Karpas-422 (cell line): ENCODE measurements at regions not wholly inside any gene's neighbourhood (a gene's known extent, or its start where the extent isn't known, plus 50 kb on each side); places are given as distances from the start of the nearest gene placed in this dataset.
"Not testable (repeated sequence)": the region's sequence is repeated elsewhere in the genome, so short reads cannot be mapped to it uniquely, and the experiment has no call there.

Experiments
- DNase-seq: peaks from one replicate; pipeline ENCODE4 v3.0.0-alpha.2; 2015
- H2AFZ ChIP-seq: fragments of 200-600 bp; sonication (generic); 2 replicates; pipeline ENCODE4 v1.6.1; 2014; ENCODE audit warnings: antibody characterized with exemption, low read length, mixed read lengths
- H3K27ac ChIP-seq: fragments of 200-600 bp; sonication (generic); 2 replicates; pipeline ENCODE4 v1.5.1; 2014; ENCODE audit warnings: mild to moderate bottlenecking, low read length, moderate library complexity
- H3K27me3 ChIP-seq: fragments of 200-600 bp; sonication (generic); 2 replicates; pipeline ENCODE4 v1.6.1; 2014; ENCODE audit warnings: low read length, mixed read lengths
- H3K36me3 ChIP-seq: fragments of 200-600 bp; sonication (generic); 2 replicates; pipeline ENCODE4 v1.6.1; 2014; ENCODE audit warnings: low read length, mixed read lengths; ENCODE audit not compliant: insufficient read depth
- H3K4me1 ChIP-seq: fragments of 200-600 bp; sonication (generic); 2 replicates; pipeline ENCODE4 v1.6.1; 2014; ENCODE audit warnings: mild to moderate bottlenecking, low read length, mixed read lengths
- H3K4me2 ChIP-seq: fragments of 200-600 bp; sonication (generic); 2 replicates; pipeline ENCODE4 v1.6.1; 2014; ENCODE audit warnings: low read length, low read depth, mild to moderate bottlenecking; ENCODE audit not compliant: poor library complexity, severe bottlenecking
- H3K4me3 ChIP-seq: fragments of 200-600 bp; sonication (generic); 2 replicates; pipeline ENCODE4 v1.5.1; 2014; ENCODE audit warnings: mild to moderate bottlenecking, antibody characterized with exemption, low read length, mixed read lengths
- H3K79me2 ChIP-seq: fragments of 200-600 bp; sonication (generic); 2 replicates; pipeline ENCODE4 v1.6.1; 2014; ENCODE audit warnings: mild to moderate bottlenecking, low read length, mixed read lengths
- H3K9ac ChIP-seq: fragments of 200-600 bp; sonication (generic); 2 replicates; pipeline ENCODE4 v1.6.0; 2014; ENCODE audit warnings: low read length
- H3K9me2 ChIP-seq: fragments of 200-600 bp; sonication (generic), shearing (Covaris generic); replicated peaks from 2 replicates; pipeline ENCODE4 v1.6.0; 2014; ENCODE audit warnings: mild to moderate bottlenecking, low read length, moderate library complexity; ENCODE audit not compliant: insufficient read depth
- H3K9me3 ChIP-seq: fragments of 300-700, 200-600 bp; sonication (generic); 2 replicates; pipeline ENCODE4 v1.6.1; 2014; ENCODE audit warnings: low read length, mixed read lengths
- H4K20me1 ChIP-seq: fragments of 200-600 bp; sonication (generic); 2 replicates; pipeline ENCODE4 v1.6.1; 2014; ENCODE audit warnings: mild to moderate bottlenecking, antibody characterized with exemption, low read length, low read depth; ENCODE audit not compliant: insufficient read depth

GRCh38 chr9:78400496-78400895 is 103.6 kb downstream of the PSAT1 start:
- Histone ChIP-seq H2AFZ (no peak overlapping the region), H4K20me1 (no peaks in the 10 kb centered on the region), H3K9ac (no peak overlapping the region), H3K36me3 (no peaks in the 10 kb centered on the region), H3K4me2 (no peak overlapping the region), H3K27me3 (no peaks in the 10 kb centered on the region), H3K9me2 (no peaks in the 10 kb centered on the region), H3K4me1 (peaks cover 8% of the 10 kb centered on the region), H3K27ac (no peak overlapping the region), H3K4me3 (no peak overlapping the region), H3K9me3 (peaks cover 4% of the 10 kb centered on the region), H3K79me2 (no peaks in the 10 kb centered on the region)
- no peak for DNase-seq

GRCh38 chr9:78405461-78405860 is 108.5 kb downstream of the PSAT1 start:
- DNase-seq: no peak
- H3K9ac ChIP-seq: no peak overlapping the region
- no peaks in the 10 kb centered on the region for H3K36me3 ChIP-seq
- no peaks in the 10 kb centered on the region for H3K27me3 ChIP-seq
- no peak overlapping the region for H3K4me3 ChIP-seq
- no peaks in the 10 kb centered on the region for H3K9me2 ChIP-seq
- H3K79me2 ChIP-seq: no peaks in the 10 kb centered on the region
- no peak overlapping the region for H3K4me2 ChIP-seq
- no peak overlapping the region for H3K27ac ChIP-seq
- H4K20me1 ChIP-seq: no peaks in the 10 kb centered on the region
- no peaks in the 10 kb centered on the region for H3K9me3 ChIP-seq
- no peak overlapping the region for H2AFZ ChIP-seq
- no peaks in the 10 kb centered on the region for H3K4me1 ChIP-seq

- H3K4me3 ChIP-seq: no peak overlapping the region
- H3K27me3 ChIP-seq: no peaks in the 10 kb centered on the region
- H3K4me2 ChIP-seq: no peak overlapping the region
- no peaks in the 10 kb centered on the region for H3K36me3 ChIP-seq
- no peak overlapping the region for H3K9ac ChIP-seq
- DNase-seq: no peak
- no peaks in the 10 kb centered on the region for H3K4me1 ChIP-seq
- H3K79me2 ChIP-seq: no peaks in the 10 kb centered on the region
- H4K20me1 ChIP-seq: no peaks in the 10 kb centered on the region
- H2AFZ ChIP-seq: no peak overlapping the region
- H3K9me3 ChIP-seq: no peaks in the 10 kb centered on the region
- H3K9me2 ChIP-seq: no peaks in the 10 kb centered on the region
- H3K27ac ChIP-seq: no peak overlapping the region
These were observed 109.2 kb downstream of the PSAT1 start for GRCh38 chr9:78406146-78406545.

DNA sequence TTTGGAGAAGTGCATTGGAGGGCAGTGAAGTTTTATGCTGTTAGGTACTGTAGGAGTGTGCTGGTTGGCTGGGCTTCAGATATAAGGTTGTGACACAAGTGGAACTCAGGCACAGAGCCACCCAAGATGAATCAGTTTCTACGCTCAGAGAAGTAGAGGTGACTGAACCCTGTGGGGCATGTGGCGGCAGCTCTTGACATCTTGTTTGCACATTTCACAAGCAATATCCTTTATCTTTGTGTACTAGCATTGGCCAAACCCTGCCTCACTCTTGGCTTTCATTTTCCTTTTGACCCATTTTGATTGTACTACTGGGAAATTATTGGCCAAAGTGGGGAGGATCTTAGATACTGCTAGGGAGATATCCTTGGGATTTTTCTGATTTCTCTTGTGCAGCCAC is 110.0 kb downstream of the PSAT1 start:
- DNase-seq: no peak
- Histone ChIP-seq H3K27me3 (no peaks in the 10 kb centered on the region), H3K4me2 (no peak overlapping the region)

GRCh38 chr9:78407636-78408312 is 110.8 kb downstream of the PSAT1 start:
- H2AFZ ChIP-seq: no peak overlapping the region
- no peak overlapping the region for H3K4me3 ChIP-seq
- H3K9me3 ChIP-seq: no peaks in the 10 kb centered on the region
- H3K36me3 ChIP-seq: no peaks in the 10 kb centered on the region
- H3K27me3 ChIP-seq: no peaks in the 10 kb centered on the region
- H3K27ac ChIP-seq: no peak overlapping the region
- no peaks in the 10 kb centered on the region for H3K79me2 ChIP-seq
- H3K4me1 ChIP-seq: no peaks in the 10 kb centered on the region
- no peak overlapping the region for H3K4me2 ChIP-seq
- no peak for DNase-seq
- no peak overlapping the region for H3K9ac ChIP-seq
- H4K20me1 ChIP-seq: no peaks in the 10 kb centered on the region
- no peaks in the 10 kb centered on the region for H3K9me2 ChIP-seq

More for the DNA sequence above, 110.0 kb downstream of the PSAT1 start:
- no peaks in the 10 kb centered on the region for H3K4me1 ChIP-seq
- no peaks in the 10 kb centered on the region for H4K20me1 ChIP-seq
- H3K4me3 ChIP-seq: no peak overlapping the region
- H3K36me3 ChIP-seq: no peaks in the 10 kb centered on the region
- H3K9me2 ChIP-seq: no peaks in the 10 kb centered on the region
- H3K9ac ChIP-seq: no peak overlapping the region
- H2AFZ ChIP-seq: no peak overlapping the region
- no peaks in the 10 kb centered on the region for H3K9me3 ChIP-seq
- no peaks in the 10 kb centered on the region for H3K79me2 ChIP-seq
- H3K27ac ChIP-seq: no peak overlapping the region

DNA sequence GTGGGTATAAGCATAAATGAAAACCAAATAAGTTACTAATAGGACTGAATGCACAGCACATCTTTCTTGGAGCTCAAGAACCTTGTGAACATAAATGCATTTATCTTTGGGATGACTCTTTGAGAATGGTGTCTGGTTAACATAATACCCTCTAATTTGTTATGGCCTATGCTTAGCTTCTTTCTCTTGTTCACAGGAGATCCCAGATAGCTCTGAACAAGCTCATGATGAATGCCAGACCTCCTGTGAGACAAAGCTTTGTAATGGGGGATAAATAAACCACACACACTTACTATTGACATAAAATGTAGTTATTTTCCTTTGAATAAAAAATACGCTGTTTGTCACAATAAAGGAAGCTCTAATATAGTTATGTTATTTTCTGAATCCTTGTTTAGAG is 111.5 kb downstream of the PSAT1 start:
- no peak overlapping the region for H3K4me2 ChIP-seq
- H2AFZ ChIP-seq: no peak overlapping the region
- H3K36me3 ChIP-seq: no peaks in the 10 kb centered on the region
- no peaks in the 10 kb centered on the region for H3K79me2 ChIP-seq
- no peak for DNase-seq
- H3K9ac ChIP-seq: no peak overlapping the region
- H3K4me3 ChIP-seq: no peak overlapping the region
- no peaks in the 10 kb centered on the region for H3K27me3 ChIP-seq
- no peaks in the 10 kb centered on the region for H3K4me1 ChIP-seq
- no peaks in the 10 kb centered on the region for H3K9me3 ChIP-seq
- no peaks in the 10 kb centered on the region for H4K20me1 ChIP-seq
- H3K27ac ChIP-seq: no peak overlapping the region
- H3K9me2 ChIP-seq: no peaks in the 10 kb centered on the region

GRCh38 chr9:78409928-78410510 is 113.1 kb downstream of the PSAT1 start:
- not testable (repeated sequence) for H4K20me1 ChIP-seq, H3K79me2 ChIP-seq, H2AFZ ChIP-seq, H3K9me2 ChIP-seq, DNase-seq, H3K27me3 ChIP-seq, H3K9me3 ChIP-seq, H3K27ac ChIP-seq, H3K4me1 ChIP-seq, H3K4me2 ChIP-seq, H3K4me3 ChIP-seq, H3K36me3 ChIP-seq, H3K9ac ChIP-seq

DNA sequence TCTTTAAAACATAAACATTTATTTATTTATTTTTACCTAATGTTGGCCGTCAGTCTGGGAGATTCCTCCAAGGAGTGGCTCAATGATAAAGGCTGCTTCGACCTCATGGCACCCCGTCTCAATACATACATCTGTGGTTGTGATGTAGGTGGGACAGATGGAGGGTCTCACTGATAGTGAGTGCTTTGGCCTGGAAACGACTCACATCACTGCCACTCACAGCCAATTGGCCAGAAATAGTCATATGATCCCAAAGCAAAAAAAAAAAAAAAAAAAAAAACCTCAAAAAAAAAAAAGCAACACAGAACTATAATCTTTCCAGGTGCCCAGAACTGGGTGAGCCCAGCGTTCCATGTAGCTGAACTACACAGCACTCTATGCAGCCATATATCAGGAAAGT is 125.4 kb downstream of the PSAT1 start:
- H3K9me3 ChIP-seq: no peaks in the 10 kb centered on the region
- H3K79me2 ChIP-seq: no peaks in the 10 kb centered on the region
- H3K9ac ChIP-seq: no peak overlapping the region
- no peaks in the 10 kb centered on the region for H3K9me2 ChIP-seq
- no peaks in the 10 kb centered on the region for H3K4me1 ChIP-seq
- H3K27me3 ChIP-seq: no peaks in the 10 kb centered on the region
- no peaks in the 10 kb centered on the region for H3K36me3 ChIP-seq
- H3K4me2 ChIP-seq: no peak overlapping the region
- no peaks in the 10 kb centered on the region for H4K20me1 ChIP-seq
- H3K4me3 ChIP-seq: no peak overlapping the region
- no peak overlapping the region for H3K27ac ChIP-seq
- H2AFZ ChIP-seq: no peak overlapping the region
- DNase-seq: no peak
